HepG2 (cell line): ENCODE measurements at regions not wholly inside any gene's neighbourhood (a gene's known extent, or its start where the extent isn't known, plus 50 kb on each side); places are given as distances from the start of the nearest gene placed in this dataset.

Source experiments
- ATAC-seq: fragments of 200-7000 bp; cut with Tn5 transposase; 3 replicates; pipeline ENCODE4 v1.9.1; 2020; ENCODE audit warnings: mild to moderate bottlenecking, moderate library complexity
- BruUV-seq: library from RNA; stranded (reverse); fragments of 400-500 nt; replicated peaks from 2 replicates; lab custom pipeline; 2021; lab: Mats Ljungman, UMichigan
- CTCF ChIA-PET: fragments of 300-600 bp; formaldehyde crosslinking; extraction: SDS; loops from one replicate; lab custom pipeline; 2021; ENCODE audit warnings: low total read pairs, inconsistent platforms, low intra/inter-chr PET ratio; lab: Yijun Ruan, JAX
- POLR2A ChIA-PET: fragments of 350-600 bp; sonication (Branson Sonifier 250); formaldehyde crosslinking; loops from one replicate; lab custom pipeline; 2020; ENCODE audit warnings: antibody characterized with exemption, inconsistent platforms; lab: Yijun Ruan, JAX
- DNase-seq: peaks from one replicate; pipeline ENCODE4 v3.0.0-alpha.2; 2015; ENCODE audit warnings: low spot score
- FAIRE-seq: peaks from 3 replicates; lab custom pipeline; 2011; peaks lifted over from hg19 to GRCh38; lab: Jason Lieb, UNC
- H2AFZ ChIP-seq: one replicate; pipeline ENCODE4 v1.6.1; 2011; ENCODE audit warnings: low read length, inconsistent platforms
- H3K27ac ChIP-seq: fragments of 300-600 bp; 3 replicates; pipeline ENCODE4 v1.8.0; 2011; ENCODE audit warnings: mixed run types, mild to moderate bottlenecking, mixed read lengths, low read length, inconsistent platforms; ENCODE audit not compliant: insufficient read depth; ENCODE audit errors: extremely low read length
- H3K27me3 ChIP-seq, 2 experiments: fragments of 200-600 bp in 1 of 2; 2 replicates in 1 of 2; 3 replicates in 1 of 2; pipeline versions ENCODE4 v1.6.0 to v1.8.0; 2011; ENCODE audit warnings: low read length in 2 of 2, mild to moderate bottlenecking in 2 of 2, moderate library complexity in 2 of 2, inconsistent platforms in 1 of 2; ENCODE audit not compliant: insufficient read depth in 2 of 2, control insufficient read depth in 1 of 2
- H3K36me3 ChIP-seq, 2 experiments: fragments of 200-600 bp in 1 of 2; replicated peaks in 1 of 2; 2 replicates in 1 of 2; 3 replicates in 1 of 2; pipeline versions ENCODE4 v1.5.1 to v1.8.0; 2011; ENCODE audit warnings: low read length in 2 of 2, inconsistent platforms in 1 of 2; ENCODE audit not compliant: insufficient read depth in 2 of 2, control insufficient read depth in 1 of 2
- H3K4me1 ChIP-seq: 2 replicates; pipeline ENCODE4 v1.5.1; 2012; ENCODE audit warnings: low read length, inconsistent platforms; ENCODE audit not compliant: insufficient read depth
- H3K4me2 ChIP-seq: 2 replicates; pipeline ENCODE4 v1.6.0; 2011; ENCODE audit warnings: low read depth, low read length, inconsistent platforms
- H3K4me3 ChIP-seq, 3 experiments: fragments of 200-600 bp in 1 of 3; sonication (generic), shearing (Covaris generic) in 1 of 3; replicated peaks in 1 of 3; 2 replicates each; pipeline ENCODE4 v1.5.1; 2011 to 2016; ENCODE audit warnings: low read length in 3 of 3, inconsistent platforms in 2 of 3, low read depth in 2 of 3, mild to moderate bottlenecking in 2 of 3, control low read depth in 1 of 3, mixed read lengths in 1 of 3; ENCODE audit not compliant: insufficient read depth in 1 of 3
- H3K79me2 ChIP-seq: one replicate; pipeline ENCODE4 v1.6.1; 2011; ENCODE audit warnings: low read length, inconsistent platforms; ENCODE audit not compliant: insufficient read depth
- H3K9ac ChIP-seq: 2 replicates; pipeline ENCODE4 v1.6.0; 2011; ENCODE audit warnings: mild to moderate bottlenecking, low read depth, low read length, inconsistent platforms; ENCODE audit not compliant: insufficient read depth
- H3K9me3 ChIP-seq: 2 replicates; pipeline ENCODE4 v1.5.1; 2012; ENCODE audit warnings: mild to moderate bottlenecking, low read length
- H4K20me1 ChIP-seq: 2 replicates; pipeline ENCODE4 v1.6.0; 2011; ENCODE audit warnings: inconsistent platforms, mild to moderate bottlenecking, low read length, moderate library complexity; ENCODE audit not compliant: insufficient read depth
- CCAR2 ChIP-seq: fragments of 200-400 bp; formaldehyde crosslinking; optimal IDR thresholded peaks from 2 replicates; pipeline ENCODE3; 2018; ENCODE audit warnings: low read depth, mild to moderate bottlenecking, low read length, moderate library complexity
- CEBPB ChIP-seq: IDR thresholded peaks from 2 replicates; pipeline ENCODE4 v1.6.1; 2011; ENCODE audit warnings: low read depth, low read length, improper control_type of control experiment, borderline replicate concordance
- CREM ChIP-seq, 2 experiments: sonication (generic) in 1 of 2; formaldehyde crosslinking in 1 of 2; IDR thresholded peaks; 2 replicates each; pipeline versions ENCODE4 v1.4.0 to v1.6.1; 2016 to 2020; ENCODE audit warnings: antibody characterized with exemption in 1 of 2, mild to moderate bottlenecking in 1 of 2, missing genetic modification reagents in 1 of 2
- EP300 ChIP-seq, 3 experiments: sonication (generic) in 1 of 3; formaldehyde crosslinking in 1 of 3; IDR thresholded peaks; 2 replicates each; pipeline versions ENCODE4 v1.5.1 to v1.6.1; 2011 to 2020; ENCODE audit warnings: low read depth in 2 of 3, low read length in 2 of 3, borderline replicate concordance in 1 of 3, improper control_type of control experiment in 1 of 3, mild to moderate bottlenecking in 1 of 3, missing genetic modification reagents in 1 of 3, moderate library complexity in 1 of 3
- FOXK1 ChIP-seq: sonication (generic); formaldehyde crosslinking; IDR thresholded peaks from 2 replicates; pipeline ENCODE4 v1.4.0; 2020; ENCODE audit warnings: low read depth, missing genetic modification reagents, borderline replicate concordance
- HIC2 ChIP-seq: sonication (generic); formaldehyde crosslinking; IDR thresholded peaks from 2 replicates; pipeline ENCODE4 v1.9.0; 2022; ENCODE audit warnings: low read depth, missing genetic modification reagents
- HMGXB4 ChIP-seq, 2 experiments: sonication (generic) in 1 of 2; formaldehyde crosslinking in 1 of 2; IDR thresholded peaks; 2 replicates each; pipeline versions ENCODE4 v1.4.0 to v1.6.1; 2018 to 2020; ENCODE audit warnings: missing genetic modification reagents in 2 of 2, borderline replicate concordance in 1 of 2, low read depth in 1 of 2, mild to moderate bottlenecking in 1 of 2, missing biosample characterization in 1 of 2
- HNF4A ChIP-seq: sonication (generic); formaldehyde crosslinking; IDR thresholded peaks from 2 replicates; pipeline ENCODE4 v1.4.0; 2020; ENCODE audit warnings: missing genetic modification reagents
- HNF4G ChIP-seq, 2 experiments: sonication (generic) in 1 of 2; formaldehyde crosslinking in 1 of 2; IDR thresholded peaks; 2 replicates each; pipeline versions ENCODE4 v1.4.0 to v1.6.1; 2011 to 2020; ENCODE audit warnings: borderline replicate concordance in 2 of 2, low read depth in 2 of 2, mild to moderate bottlenecking in 2 of 2, low read length in 1 of 2, missing genetic modification reagents in 1 of 2, moderate library complexity in 1 of 2
- HOXD1 ChIP-seq: sonication (generic); formaldehyde crosslinking; IDR thresholded peaks from 2 replicates; pipeline ENCODE4 v1.5.0; 2020; ENCODE audit warnings: missing genetic modification reagents
- JDP2 ChIP-seq: sonication (generic); formaldehyde crosslinking; IDR thresholded peaks from 2 replicates; pipeline ENCODE4 v1.8.1; 2022; ENCODE audit warnings: missing genetic modification reagents, borderline replicate concordance
- NR2F2 ChIP-seq: IDR thresholded peaks from 2 replicates; pipeline ENCODE4 v1.6.1; 2012; ENCODE audit warnings: low read depth, inconsistent platforms, borderline replicate concordance
- RELA ChIP-seq: sonication (generic); formaldehyde crosslinking; IDR thresholded peaks from 2 replicates; pipeline ENCODE4 v1.4.0; 2020; ENCODE audit warnings: missing genetic modification reagents
- SOX5 ChIP-seq: IDR thresholded peaks from 2 replicates; pipeline ENCODE4 v1.6.1; 2016; ENCODE audit warnings: borderline replicate concordance
- TBL1XR1 ChIP-seq: fragments of 150-350 bp; IDR thresholded peaks from 2 replicates; pipeline ENCODE4 v1.6.1; 2014; ENCODE audit warnings: borderline replicate concordance, low read length; ENCODE audit not compliant: partially characterized antibody
- TCF7 ChIP-seq: sonication (generic); IDR thresholded peaks from 2 replicates; pipeline ENCODE4 v1.6.1; 2016; ENCODE audit warnings: antibody characterized with exemption, low read depth
- TCF7L2 ChIP-seq: IDR thresholded peaks from 2 replicates; pipeline ENCODE4 v1.6.1; 2011; ENCODE audit warnings: mild to moderate bottlenecking, low read depth, low read length, moderate library complexity
- TSC22D2 ChIP-seq: sonication (generic); formaldehyde crosslinking; IDR thresholded peaks from 2 replicates; pipeline ENCODE4 v1.5.1; 2020; ENCODE audit warnings: missing genetic modification reagents, mild to moderate bottlenecking, borderline replicate concordance
- ZFP82 ChIP-seq: sonication (generic); formaldehyde crosslinking; IDR thresholded peaks from 2 replicates; pipeline ENCODE4 v1.5.1; 2020; ENCODE audit warnings: mild to moderate bottlenecking, missing genetic modification reagents, borderline replicate concordance
- ZSCAN29 ChIP-seq: sonication (generic); formaldehyde crosslinking; conservative IDR thresholded peaks from 2 replicates; pipeline ENCODE4 v1.4.0; 2020; ENCODE audit warnings: mild to moderate bottlenecking, missing genetic modification reagents
- WGBS: methylation state at CpG from one replicate; pipeline ENCODE4 v1.1.6; 2017; ENCODE audit warnings: low lambda C conversion rate; 5-methylcytosine and 5-hydroxymethylcytosine counted together
- in situ Hi-C: cut with HindIII; loops from 2 replicates; pipeline ENCODE4 v1.10.0; 2017; ENCODE audit warnings: low pct_unique_long_range_greater_than_20kb; ENCODE audit not compliant: extremely low pct_ligation_motif_present
- intact Hi-C: fragments of 100-400 bp; cut with micrococcal nuclease; formaldehyde crosslinking; loops from one replicate; pipeline ENCODE4 v1.10.0; 2022; ENCODE audit not compliant: unreplicated experiment

GRCh38 chr15:60093273-60094067 lies 89.4 kb downstream of the FOXB1 start:
- Histone ChIP-seq H4K20me1 (no peaks in the 10 kb centered on the region), H3K4me2 (no peak overlapping the region), H2AFZ (no peak overlapping the region), H3K36me3 (no peaks in the 10 kb centered on the region), H3K4me1 (peaks cover 23% of the 10 kb centered on the region), H3K9me3 (no peaks in the 10 kb centered on the region), H3K27ac (no peak overlapping the region), H3K79me2 (no peaks in the 10 kb centered on the region), H3K27me3 (no peaks in the 10 kb centered on the region; a peak in 1 of 5 replicates), H3K9ac (no peak overlapping the region), H3K4me3 (no peak overlapping the region)
- DNase-seq (peak; percentile 59), FAIRE-seq (no peak), ATAC-seq (peak; percentile 92)
- in situ Hi-C loops, result no loop called here
- CTCF ChIA-PET, result no interaction called here
- intact Hi-C loops, result no loop called here
- no TSS peak for BruUV-seq
- WGBS, result 0% methylated on average over 4 of the region's 4 CpGs
- POLR2A ChIA-PET, result no interaction called here
- TF ChIP-seq CREM (IDR thresholded peaks at IDR 0.05), result peak; percentile 15; the same call in 1 of the 2 replicates
- TF ChIP-seq CREM (CRISPR knock-in tag; IDR thresholded peaks at IDR 0.05), result no peak
- peak in 1 of 2 experiments; percentile 23; a peak in 1 of 4 replicates for TF ChIP-seq EP300 (IDR thresholded peaks at IDR 0.05; ENCODE audit: low read depth in 2 of 2, low read length in 2 of 2)
- no peak for TF ChIP-seq EP300 (CRISPR knock-in tag; IDR thresholded peaks at IDR 0.05; ENCODE audit: borderline replicate concordance)
- no peak for TF ChIP-seq ZSCAN29 (CRISPR knock-in tag)
- no peak for TF ChIP-seq RELA (CRISPR knock-in tag)
- peak; percentile 68 for TF ChIP-seq NR2F2
- TF ChIP-seq ZFP82 (CRISPR knock-in tag), result no peak
- TF ChIP-seq FOXK1 (CRISPR knock-in tag), result no peak
- peak; percentile 68 for TF ChIP-seq SOX5
- TF ChIP-seq TBL1XR1, result no peak
- TF ChIP-seq HIC2, result peak; percentile 58; the same call in 1 of the 2 replicates
- peak; percentile 72 for TF ChIP-seq HNF4A
- TF ChIP-seq HMGXB4 (CRISPR knock-in tag; IDR thresholded peaks at IDR 0.05; ENCODE audit: borderline replicate concordance in 1 of 2, low read depth in 1 of 2), result no peak
- peak; percentile 68; the same call in 1 of the 2 replicates for TF ChIP-seq HNF4G (IDR thresholded peaks at IDR 0.05; ENCODE audit: borderline replicate concordance, low read depth, low read length)
- TF ChIP-seq HNF4G (CRISPR knock-in tag; IDR thresholded peaks at IDR 0.05; ENCODE audit: borderline replicate concordance, low read depth), result no peak
- TF ChIP-seq CCAR2, result no peak
- 0 out of 2 replicates have a peak, but pooled peaks have one; percentile 35 for TF ChIP-seq TCF7L2
- TF ChIP-seq TSC22D2, result no peak
- peak; percentile 79 for TF ChIP-seq TCF7
- TF ChIP-seq HOXD1 (CRISPR knock-in tag), result no peak
- peak; percentile 48; the same call in 1 of the 2 replicates for TF ChIP-seq CEBPB
- TF ChIP-seq JDP2 (CRISPR knock-in tag), result no peak
